ENCODE measurements at regions not wholly inside any gene's neighbourhood (a gene's known extent, or its start where the extent isn't known, plus 50 kb on each side); places are given as distances from the start of the nearest gene placed in this dataset.
"Not testable (repeated sequence)": the region's sequence is repeated elsewhere in the genome, so short reads cannot be mapped to it uniquely, and the experiment has no call there.

DNA sequence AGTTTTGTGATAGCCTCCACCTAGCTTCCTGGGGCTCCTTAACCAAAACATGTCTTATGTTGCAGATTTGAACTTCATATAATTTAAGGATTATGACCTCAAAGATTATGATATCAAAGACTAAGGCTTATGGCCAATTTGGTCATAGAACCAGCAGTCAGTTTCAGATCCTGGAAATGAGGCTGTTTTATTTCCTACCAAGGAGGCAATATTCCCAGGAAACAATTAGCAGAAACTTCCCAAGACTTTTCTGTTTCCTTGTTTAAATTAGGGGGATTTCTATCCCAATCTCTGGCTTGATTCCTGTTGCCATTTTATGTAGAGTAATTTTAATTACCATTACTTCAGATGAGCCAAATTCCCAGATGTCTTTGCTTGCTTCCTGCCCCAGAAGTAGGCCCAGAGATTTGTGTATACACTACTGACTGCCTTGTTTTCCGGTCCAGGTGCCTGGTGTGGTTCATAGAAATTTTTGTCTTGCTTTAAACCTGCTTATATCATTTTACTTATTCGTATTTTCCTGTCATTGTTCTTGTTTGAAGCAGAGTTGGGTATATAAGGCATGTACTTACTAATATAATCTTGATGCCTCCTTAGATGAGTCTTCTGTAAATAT is 119.2 kb upstream of the TMEM170B start:
- no peak overlapping the region for H2AFZ ChIP-seq (ENCODE audit: low read depth, low read length)
- H3K4ac ChIP-seq (ENCODE audit: low read depth in 1 of 2, low read length in 2 of 2): no peak overlapping the region
- H3K27ac ChIP-seq (ENCODE audit: low read length, poor library complexity, severe bottlenecking): no peak overlapping the region
- no peak overlapping the region for H2BK120ac ChIP-seq (ENCODE audit: low read depth, low read length)
- H3K4me3 ChIP-seq (ENCODE audit: insufficient read depth in 1 of 2, low read depth in 1 of 2, low read length in 2 of 2): no peak overlapping the region
- H3K36me3 ChIP-seq (ENCODE audit: control insufficient read depth in 1 of 2, insufficient read depth in 2 of 2, low read depth in 1 of 2, low read length in 2 of 2): peaks cover 0 to 2% of the 10 kb centered on the region in 2 experiments
- H3K79me1 ChIP-seq (replicated peaks; ENCODE audit: low read length, poor library complexity, severe bottlenecking): no peaks in the 10 kb centered on the region
- H2BK15ac ChIP-seq (ENCODE audit: low read depth, poor library complexity, severe bottlenecking): no peak overlapping the region
- H3K4me2 ChIP-seq (ENCODE audit: low read length, poor library complexity, severe bottlenecking): no peak overlapping the region
- H4K91ac ChIP-seq (ENCODE audit: low read length): no peak overlapping the region
- no peaks in the 10 kb centered on the region for H3K27me3 ChIP-seq (ENCODE audit: control insufficient read depth in 1 of 2, insufficient read depth in 1 of 2, low read length in 2 of 2)
- no peak overlapping the region for H3K23ac ChIP-seq (ENCODE audit: low read length in 2 of 2)
- H3K18ac ChIP-seq (ENCODE audit: low read depth in 1 of 2, low read length in 2 of 2): no peak overlapping the region
- no peaks in the 10 kb centered on the region for H3K9me3 ChIP-seq (ENCODE audit: control insufficient read depth, low read length)
- no peak for DNase-seq
- no CpG with 5 or more reads among the region's 2 CpGs for WGBS
- H4K8ac ChIP-seq (ENCODE audit: low read length): no peak overlapping the region
- no peak overlapping the region for H2AK5ac ChIP-seq (ENCODE audit: low read length, severe bottlenecking)
- no peak overlapping the region for H3K14ac ChIP-seq (ENCODE audit: low read length in 2 of 2)
- H3K9ac ChIP-seq (ENCODE audit: low read length): no peak overlapping the region
- H2BK12ac ChIP-seq (ENCODE audit: low read length in 2 of 2): no peak overlapping the region
- H2BK5ac ChIP-seq (ENCODE audit: low read depth, low read length, poor library complexity, severe bottlenecking): no peak overlapping the region
- H3K4me1 ChIP-seq (ENCODE audit: control insufficient read depth, insufficient read depth, low read depth, low read length): peaks cover 3% of the 10 kb centered on the region

DNA sequence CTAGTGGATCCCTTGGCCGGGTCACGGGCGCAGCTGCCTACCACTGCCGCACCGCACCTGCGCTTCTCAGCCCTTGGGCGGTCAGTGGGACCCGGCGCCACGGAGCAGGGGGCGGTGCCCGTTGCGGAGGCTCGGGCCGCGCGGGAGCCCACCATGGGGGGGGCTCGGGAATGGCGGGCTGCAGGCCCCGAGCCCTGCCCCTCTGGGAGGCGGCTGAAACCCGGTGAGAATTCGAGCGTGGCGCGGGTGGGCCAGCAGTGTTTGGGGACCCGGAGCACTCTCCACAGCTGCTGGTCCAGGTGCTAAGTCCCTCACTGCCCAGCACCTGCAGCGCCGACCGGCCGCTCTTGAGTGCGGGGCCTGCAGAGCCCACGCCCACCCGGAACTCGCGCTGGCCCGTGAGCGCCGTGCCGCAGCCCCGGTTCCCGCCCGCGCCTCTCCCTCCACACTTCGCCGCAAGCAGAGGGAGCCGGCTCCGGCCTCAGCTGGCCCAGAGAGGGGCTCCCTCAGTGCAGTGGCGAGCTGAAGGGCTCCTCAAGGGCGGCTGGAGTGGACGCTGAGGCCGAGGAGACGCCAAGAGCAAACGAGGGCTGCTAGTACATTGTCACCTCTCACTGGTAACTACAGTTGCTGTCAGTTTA is 120.5 kb upstream of the TMEM170B start:
- Histone ChIP-seq H3K4me2 (ENCODE audit: low read length, poor library complexity, severe bottlenecking) (no peak overlapping the region), H3K4me3 (ENCODE audit: insufficient read depth in 1 of 2, low read depth in 1 of 2, low read length in 2 of 2) (no peak overlapping the region), H3K36me3 (ENCODE audit: control insufficient read depth in 1 of 2, insufficient read depth in 2 of 2, low read depth in 1 of 2, low read length in 2 of 2) (peaks cover 0 to 2% of the 10 kb centered on the region in 2 experiments), H2BK12ac (ENCODE audit: low read length in 2 of 2) (peak overlapping the region in 1 of 2 experiments; percentile 14), H4K8ac (ENCODE audit: low read length) (peak overlapping the region; percentile 9), H3K27me3 (ENCODE audit: control insufficient read depth in 1 of 2, insufficient read depth in 1 of 2, low read length in 2 of 2) (no peaks in the 10 kb centered on the region), H2BK15ac (ENCODE audit: low read depth, poor library complexity, severe bottlenecking) (no peak overlapping the region), H3K79me1 (replicated peaks; ENCODE audit: low read length, poor library complexity, severe bottlenecking) (no peaks in the 10 kb centered on the region), H3K18ac (ENCODE audit: low read depth in 1 of 2, low read length in 2 of 2) (no peak overlapping the region), H3K4me1 (ENCODE audit: control insufficient read depth, insufficient read depth, low read depth, low read length) (peaks cover 3% of the 10 kb centered on the region), H3K4ac (ENCODE audit: low read depth in 1 of 2, low read length in 2 of 2) (no peak overlapping the region), H3K27ac (ENCODE audit: low read length, poor library complexity, severe bottlenecking) (no peak overlapping the region), H4K91ac (ENCODE audit: low read length) (no peak overlapping the region), H2BK5ac (ENCODE audit: low read depth, low read length, poor library complexity, severe bottlenecking) (no peak overlapping the region), H2BK120ac (ENCODE audit: low read depth, low read length) (no peak overlapping the region), H2AK5ac (ENCODE audit: low read length, severe bottlenecking) (no peak overlapping the region), H3K9me3 (ENCODE audit: control insufficient read depth, low read length) (no peaks in the 10 kb centered on the region), H3K14ac (ENCODE audit: low read length in 2 of 2) (no peak overlapping the region), H3K9ac (ENCODE audit: low read length) (no peak overlapping the region), H3K23ac (ENCODE audit: low read length in 2 of 2) (no peak overlapping the region), H2AFZ (ENCODE audit: low read depth, low read length) (no peak overlapping the region)
- no peak for DNase-seq
- 98% methylated on average over 48 of the region's 54 CpGs for WGBS

DNA sequence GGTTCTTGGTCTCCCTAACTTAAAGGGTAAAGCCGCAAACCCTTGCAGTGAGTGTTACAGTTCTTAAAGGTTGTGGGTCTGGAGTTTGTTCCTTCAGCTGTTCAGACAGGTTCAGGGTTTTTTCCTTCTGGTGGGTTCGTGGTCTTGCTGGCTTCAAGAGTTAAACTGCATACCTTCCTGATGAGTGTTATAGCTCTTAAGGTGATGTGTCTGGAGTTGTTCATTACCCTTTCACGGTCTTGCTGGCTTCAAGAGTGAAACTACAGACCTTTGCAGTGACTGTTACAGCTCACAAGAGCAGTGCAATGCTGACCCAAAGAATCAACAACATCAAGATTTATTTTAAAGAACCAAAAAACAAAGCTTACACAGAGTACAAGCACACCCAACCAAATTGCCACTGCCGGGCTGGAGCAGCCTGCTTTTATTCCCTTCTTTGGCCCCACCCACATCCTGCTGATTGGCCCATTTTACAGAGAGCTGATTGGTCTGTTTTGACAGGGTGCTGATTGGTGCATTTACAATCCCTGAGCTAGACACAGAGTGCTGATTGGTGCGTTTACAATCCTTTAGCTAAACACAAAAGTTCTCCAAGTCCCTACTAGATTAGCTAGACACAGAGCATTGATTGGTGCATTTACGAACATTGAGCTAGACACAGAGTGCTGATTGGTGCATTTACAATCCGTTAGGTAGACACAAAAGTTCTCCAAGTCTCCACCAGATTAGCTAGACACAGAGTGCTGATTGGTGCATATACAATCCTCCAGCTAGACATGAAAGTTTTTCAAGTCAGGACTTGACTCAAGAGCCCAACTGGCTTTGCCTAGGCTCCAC is 121.2 kb upstream of the TMEM170B start:
- not testable (repeated sequence) for H3K14ac ChIP-seq (ENCODE audit: low read length in 2 of 2); H3K36me3 ChIP-seq (ENCODE audit: control insufficient read depth in 1 of 2, insufficient read depth in 2 of 2, low read depth in 1 of 2, low read length in 2 of 2)
- 64% methylated on average over 7 of the region's 7 CpGs for WGBS

DNA sequence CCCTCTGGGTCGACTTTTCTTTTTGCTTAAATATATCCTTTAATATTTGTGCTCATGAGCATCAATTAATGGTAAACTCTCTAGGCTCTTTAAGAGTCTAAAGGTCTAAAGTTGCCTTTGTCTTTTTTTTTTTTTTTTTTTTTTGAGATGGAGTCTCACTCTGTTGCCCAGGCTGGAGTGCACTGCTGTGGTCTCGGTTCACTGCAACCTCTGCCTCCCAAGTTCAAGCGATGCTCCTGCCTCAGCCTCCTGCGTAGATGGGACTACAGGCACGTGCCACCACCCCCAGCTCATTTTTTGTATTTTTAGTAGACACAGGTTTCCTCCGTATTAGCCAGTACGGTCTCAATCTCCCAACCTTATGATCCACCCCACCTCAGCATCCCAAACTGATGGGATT is 122.0 kb upstream of the TMEM170B start:
- Histone ChIP-seq H3K4me3 (ENCODE audit: insufficient read depth in 1 of 2, low read depth in 1 of 2, low read length in 2 of 2) (no peak overlapping the region), H2BK5ac (ENCODE audit: low read depth, low read length, poor library complexity, severe bottlenecking) (no peak overlapping the region), H3K79me1 (replicated peaks; ENCODE audit: low read length, poor library complexity, severe bottlenecking) (no peaks in the 10 kb centered on the region), H3K9me3 (ENCODE audit: control insufficient read depth, low read length) (no peaks in the 10 kb centered on the region), H2BK120ac (ENCODE audit: low read depth, low read length) (no peak overlapping the region), H3K23ac (ENCODE audit: low read length in 2 of 2) (no peak overlapping the region), H3K27ac (ENCODE audit: low read length, poor library complexity, severe bottlenecking) (peak overlapping the region; percentile 73), H3K27me3 (ENCODE audit: control insufficient read depth in 1 of 2, insufficient read depth in 1 of 2, low read length in 2 of 2) (no peaks in the 10 kb centered on the region), H3K14ac (ENCODE audit: low read length in 2 of 2) (no peak overlapping the region), H2AFZ (ENCODE audit: low read depth, low read length) (no peak overlapping the region), H3K36me3 (ENCODE audit: control insufficient read depth in 1 of 2, insufficient read depth in 2 of 2, low read depth in 1 of 2, low read length in 2 of 2) (peaks cover 0 to 2% of the 10 kb centered on the region in 2 experiments), H4K91ac (ENCODE audit: low read length) (no peak overlapping the region), H2BK12ac (ENCODE audit: low read length in 2 of 2) (no peak overlapping the region), H4K8ac (ENCODE audit: low read length) (no peak overlapping the region), H3K4ac (ENCODE audit: low read depth in 1 of 2, low read length in 2 of 2) (no peak overlapping the region), H3K4me2 (ENCODE audit: low read length, poor library complexity, severe bottlenecking) (no peak overlapping the region), H2BK15ac (ENCODE audit: low read depth, poor library complexity, severe bottlenecking) (no peak overlapping the region), H3K18ac (ENCODE audit: low read depth in 1 of 2, low read length in 2 of 2) (no peak overlapping the region), H3K9ac (ENCODE audit: low read length) (no peak overlapping the region), H2AK5ac (ENCODE audit: low read length, severe bottlenecking) (no peak overlapping the region), H3K4me1 (ENCODE audit: control insufficient read depth, insufficient read depth, low read depth, low read length) (peaks cover 3% of the 10 kb centered on the region)
- 96% methylated on average over 4 of the region's 7 CpGs for WGBS
- no peak for DNase-seq

More for the DNA sequence above, 121.2 kb upstream of the TMEM170B start:
- not testable (repeated sequence) for H3K23ac ChIP-seq (ENCODE audit: low read length in 2 of 2); H3K4me2 ChIP-seq (ENCODE audit: low read length, poor library complexity, severe bottlenecking); H3K18ac ChIP-seq (ENCODE audit: low read depth in 1 of 2, low read length in 2 of 2); H2BK15ac ChIP-seq (ENCODE audit: low read depth, poor library complexity, severe bottlenecking); H4K8ac ChIP-seq (ENCODE audit: low read length); H3K9me3 ChIP-seq (ENCODE audit: control insufficient read depth, low read length); H2BK12ac ChIP-seq (ENCODE audit: low read length in 2 of 2); H3K4ac ChIP-seq (ENCODE audit: low read depth in 1 of 2, low read length in 2 of 2); H3K4me1 ChIP-seq (ENCODE audit: control insufficient read depth, insufficient read depth, low read depth, low read length); H3K27me3 ChIP-seq (ENCODE audit: control insufficient read depth in 1 of 2, insufficient read depth in 1 of 2, low read length in 2 of 2); H3K4me3 ChIP-seq (ENCODE audit: insufficient read depth in 1 of 2, low read depth in 1 of 2, low read length in 2 of 2); H2BK120ac ChIP-seq (ENCODE audit: low read depth, low read length); H4K91ac ChIP-seq (ENCODE audit: low read length); H3K79me1 ChIP-seq (replicated peaks; ENCODE audit: low read length, poor library complexity, severe bottlenecking); H2AFZ ChIP-seq (ENCODE audit: low read depth, low read length); H2BK5ac ChIP-seq (ENCODE audit: low read depth, low read length, poor library complexity, severe bottlenecking); H3K9ac ChIP-seq (ENCODE audit: low read length)
- DNase-seq: peak; percentile 50
- Histone ChIP-seq H2AK5ac (ENCODE audit: low read length, severe bottlenecking) (peak overlapping the region; percentile 27), H3K27ac (ENCODE audit: low read length, poor library complexity, severe bottlenecking) (peak overlapping the region; percentile 73)
